GM13977 (cell line): ENCODE measurements at regions not wholly inside any gene's neighbourhood (a gene's known extent, or its start where the extent isn't known, plus 50 kb on each side); places are given as distances from the start of the nearest gene placed in this dataset.

Experiments
- DNase-seq: peaks from one replicate; pipeline ENCODE4 v3.0.0; 2012; ENCODE audit warnings: low spot score
- CTCF ChIP-seq: IDR thresholded peaks from 2 replicates; pipeline ENCODE4 v1.5.1; 2012; ENCODE audit warnings: mild to moderate bottlenecking, control low read depth; ENCODE audit not compliant: insufficient read depth; ENCODE audit errors: extremely low read depth, missing control alignments
- in situ Hi-C: fragments of 300-500 bp; cut with MboI; formaldehyde crosslinking; loops from one replicate; pipeline ENCODE4 v1.12.0; 2022; ENCODE audit warnings: low sequenced_read_pairs, low pct_unique_long_range_greater_than_20kb, mixed read lengths, inconsistent platforms; ENCODE audit not compliant: unreplicated experiment

DNA sequence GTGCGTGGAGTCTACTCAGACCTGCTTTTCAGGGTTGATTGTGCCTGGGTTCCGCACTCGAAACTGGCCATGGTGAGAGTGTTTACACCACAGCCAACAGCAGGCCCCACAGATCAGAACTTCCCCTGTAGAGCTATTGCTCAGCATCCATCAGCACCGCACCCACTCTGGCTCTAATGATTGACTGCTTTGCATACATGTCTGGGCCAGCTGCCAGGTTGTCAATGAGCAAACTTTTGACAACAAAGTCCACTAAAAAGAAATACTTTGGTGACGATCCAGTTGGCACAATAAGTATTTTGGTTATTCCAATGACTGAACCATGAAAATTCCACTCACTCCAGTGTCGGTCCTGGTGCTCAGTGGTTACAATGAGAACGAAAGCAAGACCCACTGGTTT is 190.7 kb downstream of the FOXL1 start:
- DNase-seq, result no peak
- TF ChIP-seq CTCF, result no peak

DNA sequence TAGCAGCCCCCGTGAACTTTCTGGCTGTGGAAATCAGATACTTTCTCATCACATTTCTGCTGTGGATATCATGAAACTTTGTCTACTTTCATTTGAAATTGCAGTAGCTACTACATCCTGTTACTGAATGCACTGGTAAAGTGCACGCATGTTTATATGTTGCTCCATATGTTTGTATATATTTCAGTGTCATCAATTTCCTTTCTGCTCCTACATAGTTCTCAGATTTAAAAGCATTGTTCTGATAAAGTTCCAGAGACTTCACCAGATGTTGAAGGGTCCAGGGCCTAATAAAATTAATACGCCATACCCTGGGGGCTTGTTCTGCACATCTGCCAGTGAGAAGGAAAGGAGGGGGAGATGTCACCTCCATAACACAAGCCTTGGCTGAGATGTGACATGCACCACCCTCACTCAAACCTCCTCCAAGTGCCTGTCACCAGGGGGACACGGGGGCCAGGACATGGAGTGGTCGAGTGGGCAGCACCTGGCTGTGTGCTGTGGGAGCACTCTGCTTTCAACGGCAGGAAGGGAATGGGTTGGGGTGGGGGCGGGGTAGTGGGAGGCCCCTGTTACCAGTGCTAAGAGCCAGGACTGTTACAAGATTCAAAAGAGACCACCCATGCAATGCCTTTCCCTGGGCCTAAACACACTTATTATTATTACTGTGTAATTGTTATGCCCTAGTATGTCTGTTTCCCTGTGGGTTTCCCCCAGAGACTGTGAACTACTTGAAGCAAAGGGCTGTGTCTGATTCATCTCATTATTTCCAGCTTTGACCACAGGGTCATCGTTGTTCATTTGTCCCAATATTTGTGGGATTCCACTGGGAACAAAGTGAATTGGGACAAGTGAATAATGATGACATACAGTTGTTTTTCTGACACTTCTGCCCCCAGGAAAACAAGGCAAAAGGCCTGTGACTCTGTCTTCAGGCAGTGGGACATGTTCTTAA is 193.4 kb downstream of the FOXL1 start:
- no peak for DNase-seq
- TF ChIP-seq CTCF, result no peak
- in situ Hi-C loops, result no loop called here

More for the DNA sequence above, 190.7 kb downstream of the FOXL1 start:
- in situ Hi-C loops, result no loop called here

DNA sequence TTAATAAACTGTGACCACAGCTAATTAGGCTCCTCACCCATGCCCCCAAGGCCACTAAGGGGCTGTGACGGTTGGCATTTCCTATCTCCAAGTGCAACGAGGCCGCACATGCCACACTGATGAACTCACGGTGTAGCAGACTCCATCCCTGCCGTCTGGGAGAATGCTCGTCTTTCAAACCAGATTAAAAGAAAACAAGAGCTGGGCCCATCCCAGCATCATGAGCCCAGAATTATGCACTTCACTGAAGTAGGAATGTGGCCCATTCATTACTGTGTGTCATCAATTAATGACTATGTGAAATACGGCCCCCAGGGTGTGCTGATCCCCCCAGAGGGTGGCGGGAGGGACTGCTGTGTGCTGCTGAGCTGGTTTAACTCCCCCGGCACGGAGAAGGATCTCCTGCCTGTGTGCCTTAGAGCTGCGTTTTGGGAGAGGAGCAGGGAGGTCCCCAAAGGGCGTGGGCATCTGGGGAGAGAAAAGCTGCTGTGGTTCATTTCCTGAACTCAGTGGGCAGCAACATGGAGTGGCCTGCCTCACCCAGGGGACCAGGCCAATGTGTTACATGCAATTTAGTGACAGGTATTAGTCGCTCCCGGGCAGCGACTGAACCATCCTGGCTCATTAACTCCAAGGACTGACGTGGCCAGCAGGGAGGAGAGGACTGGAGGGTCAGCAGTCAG is 194.5 kb downstream of the FOXL1 start:
- in situ Hi-C loops, result no loop called here
- no peak for DNase-seq
- TF ChIP-seq CTCF, result no peak

DNA sequence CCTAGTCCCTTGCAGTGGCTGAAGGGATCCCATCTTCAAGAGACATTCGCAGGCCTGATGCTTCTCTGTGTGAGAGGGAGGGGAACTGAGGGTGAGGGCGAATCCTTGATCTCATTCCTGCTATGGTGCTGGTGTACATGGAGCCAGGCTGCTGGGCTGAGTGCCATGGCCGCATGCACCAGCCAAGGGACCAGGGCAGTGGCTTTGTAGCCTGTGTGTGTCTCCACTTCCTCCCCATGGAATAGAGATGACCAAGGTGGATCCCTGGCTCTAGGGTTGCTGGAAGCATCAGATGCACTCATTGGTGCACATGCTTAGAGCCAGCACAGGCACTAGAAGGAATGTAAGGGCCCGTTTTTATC is 195.0 kb downstream of the FOXL1 start:
- no peak for DNase-seq
- in situ Hi-C loops, result no loop called here
- TF ChIP-seq CTCF, result no peak

DNA sequence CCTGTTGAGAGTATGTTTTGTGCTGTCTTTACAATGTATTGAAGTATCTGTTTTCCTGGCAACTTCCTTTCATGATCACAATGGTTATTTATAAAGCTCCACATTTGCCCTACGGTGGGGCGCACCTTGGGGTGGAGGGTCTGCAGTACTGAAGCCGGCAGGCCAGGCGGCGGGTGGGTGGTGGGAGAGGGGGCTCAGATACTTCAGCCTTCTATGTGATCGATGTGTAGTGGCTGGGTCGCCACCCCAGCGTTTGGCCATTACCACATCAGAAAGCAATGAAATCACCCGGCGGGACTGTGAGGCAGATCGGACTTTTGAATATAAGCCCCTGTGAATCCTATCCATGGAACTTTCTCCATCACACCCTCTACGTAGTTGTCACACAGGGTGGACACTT is 196.6 kb downstream of the FOXL1 start:
- in situ Hi-C loops, result no loop called here
- DNase-seq, result no peak
- TF ChIP-seq CTCF, result no peak

- in situ Hi-C loops, result no loop called here
- DNase-seq, result no peak
- TF ChIP-seq CTCF, result no peak
These were observed 197.2 kb downstream of the FOXL1 start for GRCh38 chr16:86775511-86775921.
